HG03097 (cell line): ENCODE measurements at regions not wholly inside any gene's neighbourhood (a gene's known extent, or its start where the extent isn't known, plus 50 kb on each side); places are given as distances from the start of the nearest gene placed in this dataset.

Source experiments
- ATAC-seq: cut with Tn5 transposase; IDR thresholded peaks from one replicate; pipeline ENCODE4 v1.9.1; 2021; ENCODE audit not compliant: unreplicated experiment, low FRiP score

DNA sequence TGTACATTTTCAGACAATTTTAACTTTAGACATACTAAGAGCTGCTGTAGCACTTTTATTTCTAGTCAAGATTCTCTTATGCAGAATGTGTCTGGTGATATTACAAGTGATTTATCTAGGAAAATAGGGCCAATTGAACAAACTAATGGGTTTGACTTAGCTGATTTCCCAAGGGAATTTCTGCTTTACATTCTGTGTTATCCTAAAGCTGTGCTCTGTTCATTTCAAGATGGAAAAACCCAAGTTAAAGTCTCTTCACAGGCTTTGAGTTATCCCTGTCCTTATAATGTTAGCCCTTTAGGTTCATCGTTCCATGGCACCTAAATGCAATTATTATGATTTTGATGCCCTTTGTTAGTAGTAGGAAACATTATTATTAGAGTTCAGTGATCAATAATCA, 704.9 kb upstream of the CDH18 start:
- no peak for ATAC-seq

DNA sequence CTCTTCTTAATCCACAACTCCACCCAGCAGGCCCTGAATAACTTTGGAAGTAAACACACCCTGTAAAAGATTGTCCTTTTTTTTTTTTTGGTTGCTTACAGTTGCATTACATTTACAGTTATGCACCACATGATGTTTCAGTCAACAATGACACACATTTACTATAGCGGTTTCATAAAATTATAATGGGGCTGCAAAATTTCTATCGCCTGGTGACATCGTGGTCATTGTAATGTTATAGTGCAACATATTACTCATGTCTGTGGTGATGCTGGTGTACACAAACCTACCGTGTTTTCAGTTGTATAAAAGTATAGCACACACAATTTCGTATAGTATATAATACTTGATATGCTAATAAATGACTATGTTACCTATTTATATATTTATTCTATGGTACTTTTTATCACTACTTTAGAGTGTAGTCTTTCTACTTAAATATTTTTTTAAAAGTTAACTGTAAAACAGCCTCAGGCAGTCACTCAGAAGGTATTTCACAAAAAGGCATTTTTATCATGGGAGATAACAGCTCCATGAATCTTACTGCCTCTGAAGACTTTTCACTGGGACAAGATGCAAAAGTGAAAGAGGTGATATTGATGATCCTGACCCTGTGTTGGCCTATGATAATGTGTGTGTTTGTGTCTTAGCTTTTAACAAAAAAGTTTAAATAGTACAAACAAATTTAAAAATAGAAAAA, 695.4 kb upstream of the CDH18 start:
- no peak for ATAC-seq

DNA sequence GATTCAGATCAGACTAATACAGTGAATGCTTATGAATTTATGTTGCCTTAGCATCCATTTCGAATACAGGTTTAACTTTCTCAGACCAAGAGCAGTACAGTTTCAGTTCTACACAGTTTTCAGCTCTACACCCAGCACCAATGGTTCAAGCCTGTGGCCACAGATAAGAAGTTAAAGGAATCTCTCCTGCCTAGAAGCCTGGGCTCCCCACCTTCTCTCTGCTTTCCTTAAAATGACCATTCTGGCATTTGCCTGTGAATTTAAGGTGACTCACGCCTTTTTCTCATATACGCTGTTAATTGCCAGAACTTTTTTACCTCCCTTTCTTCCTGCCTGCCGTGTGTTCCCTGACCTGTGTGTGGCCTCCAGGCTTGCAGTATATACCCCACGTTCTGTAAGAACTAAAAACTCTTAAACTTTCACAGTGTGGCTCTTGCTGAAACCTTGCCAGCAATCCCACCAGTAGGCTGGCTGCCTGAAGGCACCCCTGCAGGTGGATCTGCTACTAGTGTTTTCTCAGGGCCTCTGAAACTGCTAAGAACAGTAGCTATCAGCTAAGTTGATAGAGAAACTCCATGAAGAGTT, 692.8 kb upstream of the CDH18 start:
- ATAC-seq: no peak

DNA sequence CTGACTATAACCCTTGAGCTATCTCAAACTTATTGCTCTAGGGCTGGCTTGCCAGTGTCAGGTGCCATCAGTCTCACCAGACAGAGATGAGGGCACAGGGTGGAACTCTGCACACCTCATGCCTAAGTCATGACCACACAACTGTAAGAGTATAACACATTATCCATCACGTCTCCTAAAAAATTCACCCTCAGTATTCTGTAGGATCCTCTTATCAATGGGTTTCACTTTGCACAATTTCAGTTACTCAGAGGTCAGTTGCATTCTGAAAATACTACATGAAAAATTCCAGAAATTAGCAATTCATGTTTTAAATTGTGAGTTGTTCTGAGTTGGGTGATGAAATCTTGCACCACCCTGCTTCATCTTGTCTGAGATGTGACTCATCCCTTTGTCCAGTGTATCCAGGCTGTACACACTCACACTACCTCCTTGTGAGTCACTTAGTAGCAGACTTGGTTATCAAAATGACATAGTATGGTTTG, 690.9 kb upstream of the CDH18 start:
- ATAC-seq: no peak

DNA sequence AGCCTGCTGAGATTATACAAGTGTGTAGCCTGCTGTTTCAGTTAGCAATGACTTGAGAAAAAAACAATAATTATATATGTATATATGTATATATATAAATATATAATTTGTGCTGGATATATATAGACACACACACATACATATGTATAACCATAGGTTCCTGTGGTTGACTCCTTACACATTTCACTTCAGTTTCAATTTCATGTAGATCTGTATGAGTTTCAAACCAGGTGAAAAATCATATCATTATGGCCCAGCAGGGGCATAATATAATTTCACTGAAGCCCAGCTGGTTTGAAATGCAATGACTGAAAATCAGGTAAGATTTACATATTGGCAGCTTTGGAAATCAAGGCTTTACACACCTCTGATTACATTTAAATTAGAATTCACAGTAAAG, 690.4 kb upstream of the CDH18 start:
- ATAC-seq: no peak

DNA sequence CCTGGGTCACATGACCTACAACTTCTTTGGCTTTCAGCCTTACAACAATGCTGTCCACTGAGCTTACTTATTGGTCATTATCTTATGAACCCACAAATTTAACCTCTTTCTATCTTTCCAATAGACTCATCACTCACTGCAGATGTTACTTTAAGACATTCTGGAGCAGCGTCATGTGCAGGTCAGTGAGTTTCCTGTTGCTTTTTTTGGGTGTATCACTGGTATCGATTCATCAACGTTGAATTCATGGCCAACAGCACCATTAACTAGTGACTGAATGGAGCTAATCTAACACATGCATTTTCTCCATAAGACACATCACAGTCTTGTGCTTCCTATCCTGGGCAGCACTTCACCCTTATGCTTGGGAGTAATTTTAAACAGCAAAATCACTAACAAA, 672.6 kb upstream of the CDH18 start:
- ATAC-seq: no peak

DNA sequence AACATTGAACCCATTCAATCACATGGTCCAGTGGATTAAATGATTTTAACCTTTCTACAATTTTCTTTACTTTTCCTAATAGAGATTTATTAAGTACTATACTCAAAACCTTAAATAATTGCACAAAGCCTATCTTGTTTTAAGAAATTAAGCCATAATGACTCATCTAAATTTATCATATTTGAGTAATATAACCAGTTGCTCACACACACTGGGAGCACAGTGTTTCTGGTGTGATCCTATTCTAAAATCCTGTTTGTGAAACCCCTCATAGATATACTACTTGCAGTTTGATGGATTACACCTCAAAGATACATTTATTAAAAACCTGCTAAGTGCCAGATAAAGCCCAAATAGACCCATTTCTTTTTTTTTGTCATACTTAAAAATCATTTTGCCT, 668.3 kb upstream of the CDH18 start:
- no peak for ATAC-seq

DNA sequence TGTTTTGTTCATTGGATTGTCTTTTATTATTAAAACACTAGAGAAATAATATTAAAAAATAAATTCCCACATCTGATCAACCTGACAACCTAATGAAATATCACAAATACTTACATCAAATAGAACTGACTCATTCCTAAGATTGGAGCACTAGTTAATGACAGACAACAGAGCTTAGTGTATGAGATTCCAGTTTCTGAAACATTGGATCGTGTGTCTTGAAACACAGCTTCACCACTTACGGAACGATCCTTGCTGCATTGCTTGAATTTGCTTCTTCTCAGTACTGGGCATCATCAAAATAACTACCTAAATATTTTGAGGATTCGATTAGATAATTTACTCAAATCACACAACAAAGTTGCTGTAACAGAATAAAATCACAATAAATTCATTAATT, 667.2 kb upstream of the CDH18 start:
- no peak for ATAC-seq

DNA sequence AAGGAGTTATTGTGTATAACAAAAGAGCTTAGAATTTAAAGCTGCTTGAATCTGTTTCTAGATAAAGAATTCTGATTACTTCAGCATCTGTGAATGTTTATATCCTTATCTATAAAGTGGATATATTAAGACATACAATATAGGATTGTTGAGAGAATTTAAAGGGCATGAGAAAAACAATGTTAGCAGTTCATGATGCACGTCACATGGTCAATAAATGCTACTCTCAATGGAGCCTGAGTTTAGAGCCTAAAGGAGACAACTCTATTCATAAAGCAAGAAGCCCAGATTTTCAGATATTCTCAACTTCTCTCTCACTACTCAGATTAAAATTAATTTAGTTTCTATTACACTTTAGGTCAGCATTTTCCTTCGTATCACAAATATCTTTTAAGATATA, 666.7 kb upstream of the CDH18 start:
- ATAC-seq: no peak

DNA sequence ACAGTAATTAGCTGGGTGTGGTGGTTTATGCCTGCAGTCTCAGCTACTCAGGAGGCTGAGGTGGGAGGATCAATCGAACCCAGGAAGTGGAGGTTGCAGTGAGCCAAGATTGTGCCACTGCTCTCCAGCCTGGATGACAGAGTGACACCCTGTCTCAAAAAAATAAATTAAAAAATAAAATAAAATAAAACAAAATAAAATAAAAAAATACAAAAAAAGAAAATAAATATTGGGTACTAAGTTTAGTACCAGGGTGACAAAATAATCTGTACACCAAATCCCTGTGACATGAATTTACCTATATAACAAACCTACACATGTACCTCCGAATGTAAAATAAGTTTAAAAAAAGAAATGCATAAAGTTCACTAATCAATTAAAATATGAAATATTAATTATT, 666.0 kb upstream of the CDH18 start:
- ATAC-seq: no peak

DNA sequence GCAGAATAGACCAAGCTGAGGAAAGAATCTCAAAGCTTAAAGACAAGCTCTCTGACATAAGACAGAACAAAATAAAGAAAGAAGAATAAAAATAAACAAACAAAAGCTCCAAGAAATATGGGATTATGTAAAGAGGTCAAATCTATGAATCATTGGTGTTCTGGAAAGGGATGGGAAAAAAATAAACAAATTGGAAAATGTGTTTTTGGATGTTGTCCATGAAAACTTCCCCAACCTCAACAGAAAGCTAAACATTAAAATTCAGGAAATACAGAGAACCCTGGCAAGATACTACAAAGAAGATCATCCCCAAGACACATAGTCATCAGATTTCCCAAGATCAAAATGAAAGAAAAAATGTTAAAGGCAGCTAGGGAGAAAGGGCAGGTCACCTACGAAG, 662.0 kb upstream of the CDH18 start:
- ATAC-seq: no peak

DNA sequence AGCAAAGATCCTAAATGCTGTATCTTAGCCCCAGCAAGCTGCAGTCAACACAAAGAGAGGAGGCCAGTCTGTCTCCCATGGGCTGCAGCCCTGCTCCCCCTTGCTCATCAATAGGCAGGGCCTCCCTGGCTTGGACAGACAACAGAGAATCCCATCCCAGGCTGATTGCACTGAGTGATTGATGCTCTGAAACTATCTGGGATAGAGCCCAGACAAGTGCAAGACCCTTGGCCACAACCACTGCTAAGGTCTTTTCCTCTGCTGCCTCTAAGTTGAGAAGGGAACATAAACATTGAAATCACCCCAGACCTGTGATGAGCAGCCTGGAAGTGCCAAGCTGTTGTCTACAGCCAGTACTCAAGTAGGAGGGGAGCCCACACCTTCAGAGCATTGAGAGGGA, 661.0 kb upstream of the CDH18 start:
- no peak for ATAC-seq

DNA sequence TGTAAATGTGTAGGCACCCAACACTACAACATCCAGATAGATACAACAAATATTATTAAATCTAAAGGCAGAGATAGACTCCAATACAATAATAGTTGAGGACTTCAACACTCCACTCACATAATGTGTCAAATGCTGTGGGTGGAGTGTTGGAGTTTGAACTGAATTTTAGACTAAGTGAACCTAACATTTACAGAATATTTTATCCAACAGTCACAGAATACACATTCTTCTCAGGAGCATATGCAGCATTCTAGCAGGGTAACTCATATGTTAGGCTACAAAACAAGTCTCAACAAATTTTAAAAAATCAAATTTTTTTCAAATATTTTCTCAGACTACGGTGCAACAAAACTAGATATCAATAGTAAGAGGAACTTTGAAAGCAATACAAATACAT, 648.7 kb upstream of the CDH18 start:
- ATAC-seq: no peak

DNA sequence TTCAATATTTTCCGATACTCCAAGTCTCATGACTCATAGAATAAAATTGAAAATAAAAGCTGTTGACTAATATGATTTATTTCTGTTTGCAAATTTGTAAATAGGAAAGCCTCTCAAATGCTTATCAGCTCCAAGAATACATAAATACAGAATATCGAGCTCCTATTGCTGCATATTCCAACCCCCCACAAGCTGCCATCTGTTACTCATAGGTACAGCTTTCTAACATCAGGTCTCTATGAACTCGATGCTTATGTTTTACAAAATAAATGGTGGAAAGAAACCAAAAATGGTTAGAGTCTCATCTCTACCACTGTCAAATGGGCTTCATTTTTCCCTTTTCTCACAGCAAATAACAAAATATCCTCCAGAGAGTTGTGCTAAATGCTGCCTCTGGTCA, 631.6 kb upstream of the CDH18 start:
- ATAC-seq: no peak

DNA sequence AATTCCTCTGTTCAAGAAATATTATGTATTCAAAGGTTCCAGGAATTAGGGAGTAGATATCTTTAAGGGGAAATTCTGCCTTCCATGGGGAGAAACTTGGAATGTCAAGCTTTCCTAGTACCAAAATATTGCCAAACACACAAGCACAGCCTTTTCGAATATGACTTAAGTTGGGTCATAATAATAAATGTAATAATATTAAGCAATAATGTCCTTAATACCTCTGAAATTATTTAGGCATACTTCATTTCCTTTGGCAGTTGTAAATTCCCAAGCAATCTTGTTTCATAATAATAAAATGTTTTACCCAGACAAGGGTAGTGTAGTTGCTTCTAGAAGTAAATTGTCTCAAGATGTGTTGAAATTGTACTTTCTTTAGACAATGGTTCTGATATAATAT, 630.3 kb upstream of the CDH18 start:
- no peak for ATAC-seq

DNA sequence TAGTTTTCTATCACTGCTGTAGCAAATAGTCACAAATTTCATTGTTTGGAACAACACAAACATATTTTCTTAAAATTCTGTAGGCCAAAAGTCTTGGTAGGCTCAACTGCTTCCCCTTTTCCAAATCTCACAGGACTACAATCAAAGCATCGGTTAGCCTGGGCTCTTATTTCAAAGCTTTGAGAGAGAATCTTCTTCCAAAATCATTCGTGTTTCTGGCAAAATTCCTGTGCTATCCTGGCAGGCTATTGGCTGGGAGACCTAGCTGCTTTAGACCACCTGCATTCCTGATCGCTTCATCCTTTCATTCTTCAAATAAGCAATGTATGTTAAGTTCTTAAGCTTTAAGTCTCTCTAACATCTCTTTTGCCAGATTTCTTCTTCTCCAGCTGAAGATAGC, 629.8 kb upstream of the CDH18 start:
- no peak for ATAC-seq

DNA sequence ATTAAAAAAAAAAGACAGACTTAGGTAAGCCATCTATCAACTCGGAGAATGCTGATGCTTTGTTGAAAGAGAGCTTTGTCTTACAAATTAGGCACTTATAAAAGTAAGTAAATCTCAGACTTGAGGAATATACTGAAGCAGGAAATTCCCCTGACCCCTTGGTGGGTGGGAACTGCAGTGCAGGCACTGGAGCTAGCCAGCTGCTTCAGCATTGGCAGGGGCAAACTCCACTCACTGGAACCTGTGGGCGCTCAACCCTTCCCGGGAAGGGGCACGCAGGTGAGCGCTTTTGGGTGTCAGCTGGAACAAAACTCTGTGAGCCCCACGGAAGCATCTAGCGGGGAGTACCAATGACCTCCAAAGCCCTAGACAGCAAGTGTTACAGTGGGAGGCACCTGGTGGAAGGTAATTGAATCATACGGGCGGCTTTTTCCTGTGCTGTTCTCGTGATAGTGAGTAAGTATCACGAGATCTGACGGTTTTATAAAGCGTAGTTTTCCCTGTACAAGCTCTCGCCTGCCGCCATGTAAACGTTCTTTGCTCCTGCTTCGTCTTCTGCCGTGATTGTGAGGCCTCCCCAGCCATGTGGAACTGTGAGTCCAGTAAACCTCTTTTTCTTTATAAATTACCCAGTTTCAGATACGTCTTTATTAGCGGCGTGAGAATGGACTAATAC, 628.0 kb upstream of the CDH18 start:
- no peak for ATAC-seq

DNA sequence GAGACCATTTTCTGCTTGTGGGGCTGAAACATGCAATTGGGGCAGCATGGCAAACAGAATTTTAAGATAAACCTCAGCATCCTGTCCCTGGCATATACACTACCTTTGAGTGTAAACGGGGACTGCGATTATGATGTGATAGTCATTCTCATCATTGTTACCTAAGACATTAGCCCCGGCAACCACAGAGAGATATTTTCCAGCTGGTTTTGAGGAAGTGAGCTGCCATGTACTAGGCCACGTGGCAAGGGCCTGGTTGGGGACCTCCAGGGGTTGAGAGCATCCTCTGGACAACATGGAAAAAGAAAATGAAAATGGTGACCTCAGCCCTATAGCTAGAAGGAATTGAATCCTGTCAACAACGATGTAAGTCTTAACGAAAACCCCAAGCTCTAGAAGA, 623.6 kb upstream of the CDH18 start:
- ATAC-seq: no peak

DNA sequence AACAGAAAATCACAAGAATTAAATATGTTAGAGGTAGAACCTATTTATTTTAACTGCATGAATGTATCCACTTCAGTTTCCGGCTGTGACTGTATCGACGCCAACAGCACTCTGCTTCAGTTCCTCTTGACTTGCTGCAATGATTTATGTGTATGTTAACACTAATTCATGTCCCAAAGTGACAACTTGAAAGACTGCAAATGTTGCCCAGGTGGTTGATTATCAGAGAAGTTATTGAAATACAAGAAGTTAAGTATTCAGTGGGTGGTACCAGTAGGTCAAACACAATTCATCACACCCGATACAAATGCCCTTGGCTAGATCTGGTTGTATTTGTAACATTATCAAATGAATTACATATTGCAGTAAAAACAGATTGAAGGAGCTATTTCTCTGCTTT, 622.7 kb upstream of the CDH18 start:
- ATAC-seq: no peak

DNA sequence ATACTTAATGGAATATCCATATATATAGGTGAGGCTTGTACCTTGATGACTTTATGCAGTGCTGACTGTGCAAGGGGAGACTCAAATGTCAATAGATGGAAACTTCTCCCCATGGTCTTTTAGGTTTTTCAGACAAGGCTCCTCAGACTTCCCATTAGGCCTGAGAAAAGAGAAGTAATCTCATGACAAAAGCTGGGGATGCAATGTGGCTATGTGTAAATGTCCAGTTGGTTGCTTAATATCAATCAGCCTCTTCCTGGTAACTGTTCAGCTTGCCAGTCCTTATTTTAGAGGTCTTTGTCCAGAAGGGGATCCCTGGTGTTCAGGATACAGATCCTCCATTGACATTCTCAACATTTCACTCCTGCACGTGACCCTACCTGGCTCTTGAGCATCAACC, 621.1 kb upstream of the CDH18 start:
- no peak for ATAC-seq

DNA sequence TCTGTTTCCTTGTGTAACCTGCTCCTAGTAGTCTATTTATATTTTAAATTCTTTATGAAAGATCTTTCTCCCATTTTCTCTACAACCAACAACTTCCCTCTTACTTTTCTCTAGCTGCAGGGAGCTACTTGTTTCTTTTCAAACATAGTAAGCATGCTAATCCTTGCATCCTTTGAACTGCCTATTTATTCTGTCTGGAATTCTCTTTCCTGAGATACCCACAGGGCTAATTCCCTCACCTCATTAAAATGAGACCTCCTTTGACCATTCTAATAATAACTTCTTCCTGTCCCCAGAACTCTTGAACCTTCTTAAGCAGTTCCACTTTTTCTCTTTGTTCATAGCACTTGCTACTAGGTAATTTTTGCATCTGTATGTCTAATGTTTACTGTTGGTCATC, 620.6 kb upstream of the CDH18 start:
- ATAC-seq: no peak
